PC-9 (cell line): ENCODE measurements at regions not wholly inside any gene's neighbourhood (a gene's known extent, or its start where the extent isn't known, plus 50 kb on each side); places are given as distances from the start of the nearest gene placed in this dataset.

ENCODE experiments used
- BruUV-seq: library from RNA; stranded (reverse); fragments of 400-500 nt; replicated peaks from 2 replicates; lab custom pipeline; 2021; lab: Mats Ljungman, UMichigan
- CTCF ChIA-PET: fragments of 300-600 bp; sonication (Branson Sonifier 250); formaldehyde crosslinking; loops from one replicate; lab custom pipeline; 2022; ENCODE audit warnings: antibody characterized with exemption; lab: Charles Lee
- POLR2A ChIA-PET: fragments of 300-600 bp; sonication (Branson Sonifier 250); formaldehyde crosslinking; loops from one replicate; lab custom pipeline; 2022; ENCODE audit warnings: antibody characterized with exemption; ENCODE audit not compliant: unreplicated experiment; lab: Charles Lee
- DNase-seq, 2 experiments: peaks; one replicate each; pipeline versions ENCODE4 v3.0.0 to v3.0.0-alpha.2; 2015 to 2022; ENCODE audit warnings: mixed read lengths in 1 of 2
- H2AFZ ChIP-seq: fragments of 200-600 bp; sonication (generic); 2 replicates; pipeline ENCODE4 v1.8.1; 2017; ENCODE audit warnings: antibody characterized with exemption
- H3F3A ChIP-seq: fragments of 200-600 bp; sonication (generic); 2 replicates; pipeline ENCODE4 v1.8.1; 2017; ENCODE audit warnings: antibody characterized with exemption, mild to moderate bottlenecking, low read depth; ENCODE audit not compliant: insufficient read depth
- H3K27ac ChIP-seq: fragments of 200-600 bp; sonication (generic); 2 replicates; pipeline ENCODE4 v1.6.1; 2016; ENCODE audit warnings: mixed run types
- H3K27me3 ChIP-seq: fragments of 200-600 bp; sonication (generic); 2 replicates; pipeline ENCODE4 v1.6.1; 2016; ENCODE audit warnings: low read depth, mixed run types; ENCODE audit not compliant: insufficient read depth
- H3K36me3 ChIP-seq: fragments of 200-600 bp; sonication (generic); 2 replicates; pipeline ENCODE4 v1.6.1; 2016; ENCODE audit warnings: low read depth, mixed run types
- H3K4me1 ChIP-seq: fragments of 200-600 bp; sonication (generic); replicated peaks from 2 replicates; pipeline ENCODE4 v1.6.1; 2016; ENCODE audit warnings: mixed run types; ENCODE audit not compliant: insufficient read depth
- H3K4me2 ChIP-seq: fragments of 200-600 bp; sonication (generic); 2 replicates; pipeline ENCODE4 v1.6.1; 2017; ENCODE audit warnings: mixed run types
- H3K4me3 ChIP-seq: fragments of 200-600 bp; sonication (generic); 2 replicates; pipeline ENCODE4 v1.6.1; 2016; ENCODE audit warnings: mixed run types
- H3K79me2 ChIP-seq: fragments of 200-600 bp; sonication (generic); 2 replicates; pipeline ENCODE4 v1.6.1; 2017; ENCODE audit warnings: low read depth, mixed run types
- H3K9me2 ChIP-seq: fragments of 200-600 bp; sonication (generic); 2 replicates; pipeline ENCODE4 v1.8.1; 2017; ENCODE audit warnings: mild to moderate bottlenecking; ENCODE audit not compliant: insufficient read depth
- H3K9me3 ChIP-seq: fragments of 200-600 bp; sonication (generic); 2 replicates; pipeline ENCODE4 v1.8.1; 2016; ENCODE audit warnings: low read depth; ENCODE audit not compliant: insufficient read depth
- H4K20me1 ChIP-seq: fragments of 200-600 bp; sonication (generic); 2 replicates; pipeline ENCODE4 v1.8.1; 2017; ENCODE audit not compliant: insufficient read depth
- CTCF ChIP-seq: fragments of 200-600 bp; sonication (generic); conservative IDR thresholded peaks from 2 replicates; pipeline ENCODE4 v1.6.1; 2017; ENCODE audit warnings: mixed run types, antibody characterized with exemption, mild to moderate bottlenecking, moderate library complexity
- EZH2 ChIP-seq: fragments of 200-600 bp; sonication (generic); IDR thresholded peaks from 2 replicates; pipeline ENCODE4 v1.8.0; 2017; ENCODE audit warnings: antibody characterized with exemption, low read depth
- intact Hi-C: fragments of 100-400 bp; cut with micrococcal nuclease; formaldehyde crosslinking; loops from one replicate; pipeline ENCODE4 v1.10.0; 2022; ENCODE audit not compliant: unreplicated experiment

DNA sequence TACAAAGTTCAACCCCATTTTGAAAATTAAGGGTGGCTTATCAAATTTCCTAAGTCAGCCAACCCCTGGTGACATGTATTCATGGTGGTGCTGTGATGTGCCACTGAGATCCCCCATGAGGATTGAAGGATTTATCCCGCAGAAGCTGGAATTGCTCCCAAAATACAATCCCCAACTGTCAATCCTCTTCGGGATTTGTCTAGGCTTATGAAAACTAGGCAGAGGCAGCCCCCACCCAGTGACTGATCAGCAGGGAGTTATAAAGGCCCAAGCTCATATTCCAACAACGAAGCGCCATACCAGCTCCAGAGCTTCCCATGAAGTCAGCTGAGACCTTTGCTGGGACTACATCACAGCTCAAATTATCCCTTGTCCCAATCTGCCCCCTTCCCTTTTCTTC, 316.0 kb downstream of the ENC1 start:
- BruUV-seq = no TSS peak
- POLR2A ChIA-PET = no interaction called here
- no peak overlapping the region for H3K4me2 ChIP-seq

GRCh38 chr5:74322944-74323343, 317.6 kb downstream of the ENC1 start:
- no TSS peak for BruUV-seq
- H4K20me1 ChIP-seq = no peaks in the 10 kb centered on the region
- intact Hi-C loops = no loop called here
- POLR2A ChIA-PET = interaction anchor here (0.7 kb wide), 1 partner anchor 275 kb away, joined by 3 read pairs; no protein-coding TSS in a partner anchor
- CTCF ChIA-PET = no interaction called here
- no peaks in the 10 kb centered on the region for H3K27me3 ChIP-seq
- peaks cover 41% of the 10 kb centered on the region for H3K4me1 ChIP-seq
- H3K4me3 ChIP-seq = no peak overlapping the region
- TF ChIP-seq EZH2 = no peak
- TF ChIP-seq CTCF = no peak
- no peak overlapping the region for H3K27ac ChIP-seq
- no peaks in the 10 kb centered on the region for H3K36me3 ChIP-seq
- H3F3A ChIP-seq = peaks cover 29% of the 10 kb centered on the region
- no peaks in the 10 kb centered on the region for H3K9me3 ChIP-seq
- H3K9me2 ChIP-seq = no peaks in the 10 kb centered on the region
- no peaks in the 10 kb centered on the region for H3K79me2 ChIP-seq
- no peak for DNase-seq
- H2AFZ ChIP-seq = no peak overlapping the region
- no peak overlapping the region for H3K4me2 ChIP-seq

More for the DNA sequence above, 316.0 kb downstream of the ENC1 start:
- DNase-seq = no peak
- Histone ChIP-seq H3F3A (peaks cover 22% of the 10 kb centered on the region), H3K9me2 (no peaks in the 10 kb centered on the region), H3K9me3 (no peaks in the 10 kb centered on the region), H4K20me1 (no peaks in the 10 kb centered on the region), H2AFZ (no peak overlapping the region), H3K27me3 (no peaks in the 10 kb centered on the region), H3K4me1 (peaks cover 41% of the 10 kb centered on the region), H3K4me3 (no peak overlapping the region), H3K79me2 (no peaks in the 10 kb centered on the region), H3K36me3 (no peaks in the 10 kb centered on the region), H3K27ac (no peak overlapping the region)
- intact Hi-C loops = no loop called here
- no peak for TF ChIP-seq CTCF
- TF ChIP-seq EZH2 = no peak
- CTCF ChIA-PET = interaction anchor here (0.7 kb wide), 1 partner anchor 126 kb away, joined by 8 read pairs; no protein-coding TSS in a partner anchor

DNA sequence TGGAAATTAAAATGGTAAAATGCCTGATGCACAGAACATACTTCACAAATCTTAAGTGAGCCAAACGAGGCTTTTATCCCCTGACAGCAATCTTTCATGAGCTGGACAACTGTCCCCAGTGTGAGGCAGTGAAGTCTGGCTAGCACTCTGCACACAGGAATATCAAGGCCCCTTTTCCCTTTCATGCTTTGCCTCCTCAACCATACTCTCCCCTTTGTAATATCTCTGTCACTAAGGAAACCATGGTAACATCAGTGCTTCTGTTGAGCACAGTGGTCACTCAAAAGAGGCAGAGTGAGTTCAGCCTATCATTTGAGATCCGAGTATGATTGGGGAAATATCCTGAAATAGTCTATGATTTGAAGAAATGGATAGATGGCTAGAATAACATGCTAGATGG, 318.3 kb downstream of the ENC1 start:
- no peak for TF ChIP-seq EZH2
- no peak for TF ChIP-seq CTCF
- no peak for DNase-seq
- Histone ChIP-seq H3K27ac (no peak overlapping the region), H3K4me3 (no peak overlapping the region), H2AFZ (no peak overlapping the region), H3K9me2 (no peaks in the 10 kb centered on the region), H3K27me3 (no peaks in the 10 kb centered on the region), H3K79me2 (no peaks in the 10 kb centered on the region), H3F3A (peaks cover 25% of the 10 kb centered on the region), H4K20me1 (no peaks in the 10 kb centered on the region), H3K9me3 (no peaks in the 10 kb centered on the region), H3K4me1 (peaks cover 41% of the 10 kb centered on the region), H3K4me2 (no peak overlapping the region), H3K36me3 (no peaks in the 10 kb centered on the region)
- POLR2A ChIA-PET = interaction anchor here (0.7 kb wide), 1 partner anchor 275 kb away, joined by 3 read pairs; no protein-coding TSS in a partner anchor
- CTCF ChIA-PET = no interaction called here
- intact Hi-C loops = no loop called here
- BruUV-seq = no TSS peak
